Activated naive CD4-positive, alpha-beta T cell treated with anti-CD3 and anti-CD28 coated beads, Interleukin-2, amount 50 U/mL, for 72 hours (primary cell): ENCODE measurements at regions not wholly inside any gene's neighbourhood (a gene's known extent, or its start where the extent isn't known, plus 50 kb on each side); places are given as distances from the start of the nearest gene placed in this dataset.

ENCODE experiments used
- ATAC-seq, 2 donors: fragments of 150-1000 bp; cut with Tn5 transposase; 2 replicates each; pipeline ENCODE4 v1.10.0; 2021; ENCODE audit warnings: mild to moderate bottlenecking in 2 of 2, moderate library complexity in 2 of 2
- DNase-seq, 2 donors: peaks; one replicate each; pipeline ENCODE4 v3.0.0; 2021 to 2022; ENCODE audit warnings: low spot score in 2 of 2
- H3K27ac Mint-ChIP-seq, 2 donors: one replicate each; pipeline ENCODE4 v1.8.0; 2022; ENCODE audit warnings: mild to moderate bottlenecking in 2 of 2, mixed read lengths in 2 of 2
- H3K36me3 Mint-ChIP-seq, 2 donors: one replicate each; pipeline ENCODE4 v1.8.0; 2022; ENCODE audit warnings: mixed read lengths in 2 of 2
- H3K9me3 Mint-ChIP-seq, 2 donors: one replicate each; pipeline ENCODE4 v1.8.0; 2022; ENCODE audit warnings: mixed read lengths in 2 of 2

GRCh38 chr14:98249476-98249875 is 1022.5 kb downstream of the BCL11B start:
- DNase-seq (no peak), ATAC-seq (no peak)
- Mint-ChIP-seq H3K36me3 (peaks cover 5 to 7% of the 10 kb centered on the region in 2 donors), H3K27ac (no peak overlapping the region), H3K9me3 (peaks cover 3 to 9% of the 10 kb centered on the region in 2 donors)

GRCh38 chr14:98252820-98253219 is 1019.2 kb downstream of the BCL11B start:
- H3K9me3 Mint-ChIP-seq, result peaks cover 3 to 4% of the 10 kb centered on the region in 2 donors
- no peak overlapping the region for H3K27ac Mint-ChIP-seq
- ATAC-seq (no peak), DNase-seq (no peak)
- H3K36me3 Mint-ChIP-seq, result peaks cover 0 to 5% of the 10 kb centered on the region in 2 donors

DNA sequence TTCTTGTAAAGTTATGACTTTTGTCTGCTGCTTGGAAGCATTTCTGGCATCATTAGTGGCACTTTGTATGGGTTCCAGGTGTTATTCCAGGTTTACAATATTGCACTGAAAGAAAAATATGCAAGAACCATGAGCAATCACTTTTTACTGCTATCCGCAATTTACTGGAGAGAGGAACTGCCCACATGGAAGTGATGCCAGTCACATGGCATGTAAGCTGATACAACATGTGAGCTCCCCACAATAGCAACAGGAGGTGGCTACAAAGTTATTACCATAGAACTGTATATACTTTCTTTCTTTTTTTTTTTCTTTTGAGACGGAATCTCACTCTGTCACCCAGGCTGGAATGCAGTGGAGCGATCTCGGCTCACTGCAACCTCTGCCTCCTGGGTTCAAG is 1012.1 kb downstream of the BCL11B start:
- DNase-seq (no peak), ATAC-seq (no peak)
- H3K9me3 Mint-ChIP-seq, result peaks cover 0 to 9% of the 10 kb centered on the region in 2 donors
- no peak overlapping the region for H3K27ac Mint-ChIP-seq
- H3K36me3 Mint-ChIP-seq, result peaks cover 0 to 11% of the 10 kb centered on the region in 2 donors

DNA sequence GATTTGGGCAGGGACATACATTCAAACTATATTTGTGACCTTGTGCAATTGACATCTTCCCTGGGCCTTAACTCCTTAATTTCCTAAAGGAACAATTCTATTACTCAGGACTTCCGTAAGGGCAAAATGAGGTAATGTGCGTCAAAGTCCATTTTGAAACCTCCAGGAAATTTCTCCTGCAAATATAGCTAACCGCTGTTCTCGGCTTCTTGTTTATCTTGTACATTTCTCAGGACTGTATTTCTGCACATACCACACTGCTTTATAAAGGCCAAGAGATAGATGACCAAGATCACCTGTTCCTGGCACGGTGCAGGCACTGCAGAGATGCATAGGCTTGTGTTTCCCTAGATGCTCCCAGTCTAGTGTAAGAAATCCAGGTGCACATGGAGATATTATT is 1009.4 kb downstream of the BCL11B start:
- ATAC-seq, result no peak
- Mint-ChIP-seq H3K27ac (no peak overlapping the region), H3K36me3 (peaks cover 0 to 11% of the 10 kb centered on the region in 2 donors), H3K9me3 (peaks cover 9 to 22% of the 10 kb centered on the region in 2 donors)
- no peak for DNase-seq

GRCh38 chr14:98269533-98269932 is 1002.5 kb downstream of the BCL11B start:
- DNase-seq (no peak), ATAC-seq (no peak)
- Mint-ChIP-seq H3K27ac (no peak overlapping the region), H3K9me3 (peaks cover 13 to 32% of the 10 kb centered on the region in 2 donors), H3K36me3 (peaks cover 8 to 20% of the 10 kb centered on the region in 2 donors)

DNA sequence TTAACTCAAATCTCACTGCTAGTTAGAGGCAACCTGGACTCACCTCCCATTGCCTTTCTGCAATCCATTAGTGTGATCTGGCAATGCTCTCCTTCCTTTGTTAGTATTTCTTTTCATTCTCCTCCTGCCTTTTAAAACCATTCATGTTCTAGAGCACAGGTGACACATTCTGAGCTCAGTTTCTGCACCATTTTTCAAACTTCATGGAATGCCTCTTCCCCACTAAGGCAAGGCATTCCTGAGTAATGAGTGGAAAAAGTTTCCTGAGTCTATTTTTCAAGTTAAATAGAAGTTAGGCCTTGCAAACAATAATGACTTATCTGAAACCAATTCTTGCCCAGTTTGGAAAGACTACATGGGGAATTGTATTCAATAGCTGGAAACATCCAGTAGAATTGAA is 1001.8 kb downstream of the BCL11B start:
- DNase-seq, result no peak
- no peak for ATAC-seq
- Mint-ChIP-seq H3K9me3 (peaks cover 13 to 32% of the 10 kb centered on the region in 2 donors), H3K27ac (no peak overlapping the region), H3K36me3 (peaks cover 8 to 20% of the 10 kb centered on the region in 2 donors)

DNA sequence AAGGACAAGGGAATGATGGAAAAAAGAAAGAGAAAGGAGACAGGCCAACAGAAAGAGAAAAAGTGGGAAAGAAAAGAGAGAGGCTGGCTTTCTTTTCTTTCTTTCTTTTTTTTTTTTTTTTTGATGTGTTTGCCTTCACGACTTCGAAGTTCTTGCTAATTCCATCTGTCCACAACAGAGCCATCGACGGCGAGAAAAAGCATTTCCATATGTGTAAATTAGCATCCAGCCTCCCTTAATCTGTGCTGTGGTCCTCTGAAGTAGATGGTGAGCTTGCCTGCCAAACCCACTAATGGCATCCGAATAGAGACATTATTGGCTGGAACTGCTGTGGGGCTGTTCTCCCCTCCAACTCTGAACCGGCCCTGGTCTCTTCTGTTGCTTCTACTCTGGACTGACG is 997.4 kb downstream of the BCL11B start:
- DNase-seq (no peak), ATAC-seq (no peak)
- Mint-ChIP-seq H3K9me3 (peaks cover 4 to 15% of the 10 kb centered on the region in 2 donors), H3K27ac (no peak overlapping the region), H3K36me3 (peaks cover 8 to 20% of the 10 kb centered on the region in 2 donors)

GRCh38 chr14:98278800-98279199 is 993.2 kb downstream of the BCL11B start:
- Mint-ChIP-seq H3K9me3 (peaks cover 7 to 11% of the 10 kb centered on the region in 2 donors), H3K36me3 (peaks cover 4 to 8% of the 10 kb centered on the region in 2 donors), H3K27ac (no peak overlapping the region)
- no peak for ATAC-seq
- no peak for DNase-seq

DNA sequence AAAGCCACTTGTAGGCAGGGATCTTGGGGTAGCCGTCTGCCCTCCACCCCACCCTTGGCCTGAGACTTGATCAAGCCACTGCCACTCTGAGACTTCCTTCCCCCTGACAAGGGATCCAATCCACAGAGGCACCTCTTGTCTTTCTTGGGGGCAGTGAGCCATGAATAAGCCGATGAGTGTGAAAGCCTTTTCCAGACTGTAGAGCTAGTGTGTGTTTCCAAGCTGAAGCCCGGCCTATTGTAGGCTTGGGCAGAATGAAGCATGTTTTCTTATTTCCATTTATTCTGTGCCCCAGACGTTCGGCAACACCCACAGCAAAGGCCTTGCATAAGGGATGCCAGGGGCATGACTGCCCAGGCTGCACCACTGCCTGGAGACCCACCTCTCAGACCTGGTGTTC is 991.6 kb downstream of the BCL11B start:
- peaks cover 5 to 8% of the 10 kb centered on the region in 2 donors for H3K36me3 Mint-ChIP-seq
- no peak overlapping the region for H3K27ac Mint-ChIP-seq
- DNase-seq (no peak), ATAC-seq (no peak)
- peaks cover 7 to 17% of the 10 kb centered on the region in 2 donors for H3K9me3 Mint-ChIP-seq

DNA sequence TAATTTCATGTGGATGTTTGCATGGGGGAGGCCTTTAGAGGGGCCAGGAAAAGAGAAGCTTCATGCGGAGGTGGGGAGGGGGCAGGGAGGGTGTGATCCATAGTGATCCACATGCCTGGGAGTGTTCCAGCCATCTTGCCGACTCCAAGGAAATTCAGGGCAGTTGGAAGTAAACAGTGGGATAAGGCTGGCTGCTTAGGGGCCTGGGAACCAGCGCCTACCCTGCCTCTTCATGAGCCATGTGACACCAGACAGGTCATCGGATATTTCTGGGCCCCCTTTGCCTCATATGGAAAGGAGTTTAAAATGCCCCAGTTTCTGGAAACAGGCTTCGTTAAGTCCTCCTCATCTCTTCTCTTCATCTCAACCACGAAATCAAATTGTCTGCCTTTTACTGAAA is 983.2 kb downstream of the BCL11B start:
- H3K36me3 Mint-ChIP-seq, result peaks cover 0 to under 1% of the 10 kb centered on the region in 2 donors
- peaks cover 0 to 11% of the 10 kb centered on the region in 2 donors for H3K9me3 Mint-ChIP-seq
- H3K27ac Mint-ChIP-seq, result no peak overlapping the region
- ATAC-seq (no peak), DNase-seq (no peak)

GRCh38 chr14:98290596-98290995 is 981.4 kb downstream of the BCL11B start:
- DNase-seq (no peak), ATAC-seq (peak in 1 of 2 donors; percentile 60)
- peak overlapping the region in 1 of 2 donors; percentile 25 for H3K27ac Mint-ChIP-seq
- peaks cover 0 to 5% of the 10 kb centered on the region in 2 donors for H3K9me3 Mint-ChIP-seq
- H3K36me3 Mint-ChIP-seq, result no peaks in the 10 kb centered on the region

- Mint-ChIP-seq H3K36me3 (no peaks in the 10 kb centered on the region), H3K27ac (no peak overlapping the region), H3K9me3 (peaks cover 0 to 5% of the 10 kb centered on the region in 2 donors)
- no peak for ATAC-seq
- DNase-seq, result no peak
These were observed 979.8 kb downstream of the BCL11B start for GRCh38 chr14:98292191-98292590.

- peaks cover 0 to 5% of the 10 kb centered on the region in 2 donors for H3K9me3 Mint-ChIP-seq
- no peak overlapping the region for H3K27ac Mint-ChIP-seq
- ATAC-seq (no peak), DNase-seq (no peak)
- no peaks in the 10 kb centered on the region for H3K36me3 Mint-ChIP-seq
These were observed 978.4 kb downstream of the BCL11B start for GRCh38 chr14:98293576-98293975.

DNA sequence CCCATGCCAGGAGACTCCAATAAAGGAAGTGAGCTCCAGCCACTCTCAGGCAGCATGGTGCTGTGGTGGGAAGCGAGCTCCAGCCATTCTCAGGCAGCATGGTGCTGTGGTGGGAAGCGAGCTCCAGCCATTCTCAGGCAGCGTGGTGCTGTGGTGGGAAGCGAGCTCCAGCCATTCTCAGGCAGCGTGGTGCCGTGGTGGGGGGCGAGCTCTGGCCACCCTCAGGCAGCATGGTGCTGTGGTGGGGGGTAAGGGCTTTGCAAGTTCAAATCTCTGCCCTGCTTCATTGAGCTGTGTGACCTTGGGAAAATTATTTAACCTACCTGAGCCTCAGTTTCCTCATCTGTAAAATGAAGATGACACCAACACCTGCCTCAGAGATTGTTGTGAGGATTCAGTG is 975.1 kb downstream of the BCL11B start:
- Mint-ChIP-seq H3K9me3 (no peaks in the 10 kb centered on the region), H3K36me3 (peaks cover 0 to 3% of the 10 kb centered on the region in 2 donors), H3K27ac (no peak overlapping the region)

GRCh38 chr14:98297567-98297966 is 974.4 kb downstream of the BCL11B start:
- no peak for ATAC-seq
- no peak for DNase-seq
- Mint-ChIP-seq H3K27ac (no peak overlapping the region), H3K9me3 (no peaks in the 10 kb centered on the region), H3K36me3 (peaks cover 0 to 9% of the 10 kb centered on the region in 2 donors)

More for the DNA sequence above, 975.1 kb downstream of the BCL11B start:
- DNase-seq (no peak), ATAC-seq (no peak)

- Mint-ChIP-seq H3K27ac (no peak overlapping the region), H3K9me3 (peaks cover 0 to 4% of the 10 kb centered on the region in 2 donors), H3K36me3 (peaks cover 0 to 9% of the 10 kb centered on the region in 2 donors)
- no peak for ATAC-seq
- no peak for DNase-seq
These were observed 973.3 kb downstream of the BCL11B start for GRCh38 chr14:98298481-98299244.

DNA sequence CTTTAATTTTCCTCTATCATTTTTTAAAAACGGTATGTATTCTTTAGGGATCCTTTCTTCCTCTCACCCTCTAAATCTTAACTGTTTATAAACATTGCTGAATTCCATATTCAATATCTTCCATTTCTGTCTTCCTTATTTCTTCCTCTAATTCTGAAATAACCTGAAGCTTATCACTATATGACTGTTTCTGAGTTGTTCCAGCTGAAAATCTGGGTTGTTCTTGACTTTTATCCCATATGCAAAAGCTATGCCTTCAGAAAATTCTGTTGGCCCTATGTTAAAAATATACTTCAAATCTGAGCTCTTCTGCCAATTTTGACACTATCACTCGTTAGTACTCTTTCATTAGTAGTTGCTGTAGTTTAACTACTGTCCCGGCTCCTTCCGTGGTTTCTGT is 970.3 kb downstream of the BCL11B start:
- no peak for DNase-seq
- ATAC-seq, result no peak
- peaks cover 0 to 12% of the 10 kb centered on the region in 2 donors for H3K9me3 Mint-ChIP-seq
- H3K36me3 Mint-ChIP-seq, result peaks cover 7 to 15% of the 10 kb centered on the region in 2 donors
- H3K27ac Mint-ChIP-seq, result no peak overlapping the region

DNA sequence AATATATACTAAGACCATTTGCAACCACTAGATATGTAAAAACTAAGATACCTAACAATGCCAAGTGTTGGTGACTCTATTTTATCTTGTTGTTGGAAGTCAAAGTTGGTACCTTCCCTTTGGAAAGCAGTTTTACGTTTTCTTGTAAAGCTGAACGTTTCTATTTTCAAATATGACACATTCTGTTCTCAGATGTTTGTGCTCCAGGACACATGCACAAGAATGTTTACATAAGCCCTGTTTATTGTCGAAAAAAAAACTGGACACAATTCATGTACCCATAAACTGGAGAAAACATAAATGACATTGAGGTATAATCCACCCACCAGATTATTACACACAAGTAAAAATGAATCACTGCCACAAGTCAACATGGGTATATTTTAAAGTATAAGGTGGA is 967.4 kb downstream of the BCL11B start:
- Mint-ChIP-seq H3K36me3 (peaks cover 7 to 15% of the 10 kb centered on the region in 2 donors), H3K27ac (no peak overlapping the region), H3K9me3 (peaks cover 0 to 13% of the 10 kb centered on the region in 2 donors)
- DNase-seq (no peak), ATAC-seq (no peak)
